DMS 273 (cell line): ENCODE measurements at regions not wholly inside any gene's neighbourhood (a gene's known extent, or its start where the extent isn't known, plus 50 kb on each side); places are given as distances from the start of the nearest gene placed in this dataset.

Source experiments
- DNase-seq: peaks from one replicate; lab custom pipeline; 2025; ENCODE audit not compliant: unreplicated experiment; lab: John Stamatoyannopoulos, UW

DNA sequence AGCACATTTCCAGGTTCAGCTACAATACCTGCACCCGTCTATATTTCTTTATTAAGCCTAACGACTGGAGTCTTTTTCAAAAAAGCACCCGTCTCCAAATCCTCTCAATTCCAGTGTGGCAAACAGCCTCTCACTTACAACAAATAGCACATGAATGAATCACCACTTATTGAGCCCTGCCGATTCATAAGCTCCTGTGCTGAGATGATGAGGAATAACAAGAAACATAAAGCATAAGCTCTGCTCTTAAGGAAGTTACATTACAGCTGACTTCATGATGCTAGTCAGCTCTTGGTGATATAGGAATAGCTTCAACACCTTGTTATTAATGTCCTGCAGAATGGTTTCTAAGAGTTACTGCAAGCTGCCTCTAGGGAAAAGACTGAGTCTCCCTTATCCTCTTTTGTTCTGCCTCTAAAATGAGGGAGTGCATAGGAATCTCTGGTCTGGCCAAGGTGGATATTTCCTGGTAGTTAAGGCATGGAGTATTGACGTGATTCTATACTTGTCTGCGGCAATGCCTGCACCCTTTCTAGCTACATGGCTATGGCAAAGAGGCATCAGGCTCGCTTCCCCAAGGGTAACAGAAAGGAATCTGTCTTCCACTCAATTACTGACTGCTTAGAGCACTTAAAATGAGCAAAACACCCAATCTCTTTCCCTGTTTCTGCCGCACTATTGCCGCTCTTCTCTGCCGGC lies 195.7 kb downstream of the KLF12 start:
- peak; percentile 4 for DNase-seq

DNA sequence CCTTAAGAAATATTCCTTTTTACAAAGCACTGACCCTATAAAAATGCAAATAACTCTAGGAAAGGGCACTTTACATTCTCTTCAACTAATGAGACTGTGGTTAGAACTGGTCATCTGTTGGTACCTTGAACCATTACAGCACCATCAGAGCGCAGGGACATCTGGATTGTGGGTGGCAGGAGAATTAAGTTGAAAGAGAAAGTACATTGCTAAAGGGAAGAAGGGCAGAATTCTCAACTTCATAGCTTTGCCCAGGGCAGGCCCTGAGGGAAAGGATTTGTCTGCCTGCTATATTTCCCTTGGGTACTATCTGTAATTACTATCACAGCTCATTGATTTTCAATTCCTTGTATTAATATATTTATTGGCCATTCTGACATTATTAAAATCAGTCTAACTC lies 196.8 kb downstream of the KLF12 start:
- DNase-seq, result peak; percentile 3

DNA sequence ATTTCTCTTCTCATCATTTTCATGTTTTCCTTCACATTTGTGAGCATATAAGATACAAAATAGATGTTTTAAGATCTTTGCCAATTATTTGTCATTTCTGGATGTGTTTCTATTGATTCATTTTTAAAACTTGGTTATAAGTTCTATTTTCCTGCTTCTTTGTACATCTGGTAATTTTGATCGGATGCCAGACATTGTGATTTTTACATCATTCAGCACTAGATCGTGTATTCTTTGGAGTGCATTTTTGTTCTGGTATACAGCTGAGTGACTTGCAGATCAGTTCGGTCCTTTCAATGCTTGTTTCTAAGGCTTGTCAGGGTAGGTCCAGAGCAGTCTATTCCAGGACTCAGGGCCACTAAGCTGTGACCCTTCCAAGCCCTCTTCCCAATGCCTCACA lies 198.2 kb downstream of the KLF12 start:
- DNase-seq, result no peak

- no peak for DNase-seq
Observed at GRCh38 chr13:73934771-73935170, 199.4 kb downstream of the KLF12 start.

DNA sequence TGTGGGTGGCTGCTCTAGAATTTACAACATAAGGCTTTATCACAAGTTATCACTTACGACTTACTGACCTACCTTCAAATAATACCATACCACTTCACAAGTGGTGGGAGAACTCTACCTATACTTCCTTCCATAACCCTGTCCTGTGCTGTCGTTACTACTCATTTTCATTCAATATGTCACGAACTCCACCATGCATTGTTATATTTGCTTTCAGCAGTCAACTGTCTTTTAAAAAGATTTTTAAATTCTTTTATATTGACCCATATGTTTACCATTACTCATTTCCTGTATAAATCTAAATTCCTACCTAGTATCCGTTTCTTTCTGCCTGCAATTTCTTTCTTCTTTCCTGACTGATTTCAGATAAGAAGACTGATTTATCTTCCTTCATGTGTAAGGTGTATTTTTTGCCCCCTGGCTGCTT lies 200.0 kb downstream of the KLF12 start:
- no peak for DNase-seq

DNA sequence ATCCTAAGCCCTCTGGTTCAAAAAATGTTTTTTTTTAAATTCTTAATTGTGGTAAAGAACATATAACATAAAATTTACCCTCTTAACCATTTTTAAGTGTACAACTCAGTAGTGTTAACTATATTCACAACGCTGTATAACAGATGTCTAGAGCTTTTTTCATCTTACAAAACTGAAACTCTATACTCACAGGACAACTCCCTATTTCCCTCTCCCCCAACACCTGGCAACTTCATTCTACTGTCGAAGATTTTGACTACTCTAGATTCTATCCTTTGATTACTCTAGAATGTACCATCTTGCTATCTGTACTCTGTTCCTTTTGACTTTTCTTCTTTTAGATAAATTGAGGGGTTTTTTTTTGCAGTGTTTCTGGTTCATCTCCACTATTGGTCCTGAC lies 200.4 kb downstream of the KLF12 start:
- peak; percentile 62 for DNase-seq

- DNase-seq, result no peak
Observed at GRCh38 chr13:73932091-73932490, 202.1 kb downstream of the KLF12 start.

DNA sequence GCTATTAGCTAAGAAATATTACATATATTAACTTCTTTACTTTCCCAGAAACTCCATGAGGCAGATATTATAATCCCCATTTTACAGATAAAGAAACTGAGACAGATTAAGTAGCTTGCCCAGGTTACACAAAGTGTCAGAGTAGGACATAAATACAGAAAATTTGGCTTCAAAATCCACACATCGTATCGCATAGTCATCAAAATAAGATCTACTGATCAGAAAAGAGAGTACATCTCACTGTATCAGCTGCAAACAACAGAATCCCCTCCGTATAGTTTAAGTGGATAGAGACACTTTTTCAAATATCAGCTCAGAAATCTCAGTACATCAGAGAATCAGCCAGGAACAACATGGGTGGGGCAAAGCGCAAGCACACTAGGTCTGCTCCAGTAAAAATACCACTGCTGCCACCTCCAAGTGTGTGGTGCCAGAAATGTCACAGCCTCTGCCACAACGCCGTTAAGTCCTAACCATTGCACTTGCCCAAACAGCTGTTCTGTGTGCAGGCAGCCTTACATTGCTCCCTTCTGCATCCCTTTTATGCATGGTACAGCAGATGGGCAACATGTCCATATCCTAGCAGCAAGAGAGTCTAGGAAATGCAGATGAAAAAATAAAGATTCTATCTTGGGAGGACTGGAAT lies 204.8 kb downstream of the KLF12 start:
- DNase-seq, result no peak

- DNase-seq, result no peak
Observed at GRCh38 chr13:73924607-73925006, 209.6 kb downstream of the KLF12 start.

DNA sequence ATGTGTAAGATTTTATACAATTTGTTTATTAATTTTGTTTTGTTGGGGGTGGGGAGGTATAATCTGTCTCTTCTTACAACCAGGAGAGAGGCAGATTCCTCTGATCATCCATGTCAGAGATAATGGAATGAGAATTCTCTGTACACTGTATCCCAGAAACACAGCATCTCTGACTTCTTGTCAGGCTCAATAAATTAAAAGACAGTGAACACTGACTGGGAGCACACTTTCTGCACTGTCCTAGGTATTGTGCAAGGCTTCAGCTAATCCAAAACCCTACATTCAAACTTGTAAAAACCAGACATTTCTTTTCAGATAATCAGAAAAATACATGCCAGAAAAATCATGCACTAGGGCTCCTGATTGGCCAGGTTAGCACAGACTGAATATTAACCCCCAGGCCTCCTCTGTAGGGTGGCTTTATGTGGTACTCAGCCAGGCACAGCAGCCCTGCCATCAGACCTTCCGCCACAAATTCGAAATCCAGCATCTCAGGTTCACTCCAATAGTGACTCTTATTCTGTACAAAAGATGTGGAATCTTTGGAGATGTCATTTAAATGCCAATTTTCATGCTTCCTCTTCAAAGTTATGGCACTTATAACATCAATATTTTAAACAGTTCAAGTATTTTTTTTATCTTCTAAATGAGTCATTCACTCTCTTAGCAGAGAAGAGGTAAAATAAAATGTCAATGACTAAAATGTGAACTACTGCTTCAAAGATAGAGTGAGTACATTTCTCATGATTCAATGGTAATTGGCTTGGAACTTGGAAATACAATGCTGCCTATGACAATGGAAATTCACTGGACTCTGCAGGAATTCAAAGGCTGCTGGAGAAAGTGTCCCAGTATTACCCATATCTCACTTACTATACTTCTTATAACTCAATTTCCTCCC lies 211.5 kb downstream of the KLF12 start:
- DNase-seq, result no peak

DNA sequence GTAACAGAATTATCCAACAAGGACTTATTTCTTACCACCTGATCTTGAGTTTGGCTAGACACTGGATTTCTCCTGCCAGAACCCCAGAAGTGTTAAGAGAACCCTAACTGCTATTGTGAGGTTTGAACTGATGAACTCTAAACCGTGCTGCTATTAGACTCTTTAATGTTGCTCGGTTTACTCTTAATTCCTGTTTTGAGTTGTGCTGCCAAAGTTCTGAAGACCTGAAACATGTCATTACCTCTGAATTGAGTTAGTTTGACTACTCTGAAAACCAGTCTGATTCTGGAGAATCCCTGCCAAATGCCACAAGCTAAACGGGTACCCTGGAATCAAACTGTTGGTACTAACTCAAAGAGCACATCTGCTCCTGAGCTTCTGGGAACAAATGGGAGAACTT lies 215.5 kb downstream of the KLF12 start:
- no peak for DNase-seq

- no peak for DNase-seq
Observed at GRCh38 chr13:73913751-73914518, 220.3 kb downstream of the KLF12 start.

- DNase-seq, result no peak
Observed at GRCh38 chr13:73913079-73913740, 221.0 kb downstream of the KLF12 start.

- no peak for DNase-seq
Observed at GRCh38 chr13:73911361-73911760, 222.8 kb downstream of the KLF12 start.

DNA sequence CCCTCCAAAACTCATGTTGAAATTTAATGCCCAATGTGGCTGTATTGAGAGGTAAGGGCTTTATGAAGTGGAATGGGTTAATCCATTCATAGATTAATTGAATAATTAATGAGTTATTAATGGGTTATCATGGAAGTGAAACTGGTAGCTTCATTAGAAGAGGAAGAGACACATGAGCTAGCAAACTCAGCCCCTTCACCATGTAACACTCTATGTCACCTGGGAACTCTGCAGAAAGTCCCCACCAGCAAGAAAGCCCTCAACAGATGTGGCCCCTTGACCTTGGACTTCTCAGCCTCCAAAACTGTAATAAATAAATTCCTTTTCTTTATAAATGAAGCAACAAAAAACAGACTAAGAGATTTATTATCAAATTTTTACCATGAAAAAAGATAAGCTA lies 223.5 kb downstream of the KLF12 start:
- no peak for DNase-seq

- no peak for DNase-seq
Observed at GRCh38 chr13:73908809-73909208, 225.4 kb downstream of the KLF12 start.

DNA sequence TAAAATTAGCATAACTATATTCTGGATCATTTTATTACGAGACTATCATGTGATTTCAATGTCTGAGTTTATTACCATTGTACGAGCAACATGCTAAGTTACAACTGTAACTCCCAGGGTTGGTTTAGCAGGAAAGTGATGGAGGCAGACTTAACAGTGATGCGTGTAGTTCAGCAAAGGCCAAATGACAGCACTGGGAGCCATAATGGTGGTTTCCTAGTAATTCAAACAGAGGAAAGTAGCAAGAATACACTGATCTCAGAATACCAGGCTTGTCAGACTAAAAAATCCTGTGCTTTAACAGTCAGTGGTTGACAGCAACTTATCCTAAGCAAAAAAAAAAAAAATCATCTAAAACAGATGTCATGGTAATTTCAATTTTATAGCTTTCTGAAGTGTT lies 229.6 kb downstream of the KLF12 start:
- DNase-seq, result no peak

DNA sequence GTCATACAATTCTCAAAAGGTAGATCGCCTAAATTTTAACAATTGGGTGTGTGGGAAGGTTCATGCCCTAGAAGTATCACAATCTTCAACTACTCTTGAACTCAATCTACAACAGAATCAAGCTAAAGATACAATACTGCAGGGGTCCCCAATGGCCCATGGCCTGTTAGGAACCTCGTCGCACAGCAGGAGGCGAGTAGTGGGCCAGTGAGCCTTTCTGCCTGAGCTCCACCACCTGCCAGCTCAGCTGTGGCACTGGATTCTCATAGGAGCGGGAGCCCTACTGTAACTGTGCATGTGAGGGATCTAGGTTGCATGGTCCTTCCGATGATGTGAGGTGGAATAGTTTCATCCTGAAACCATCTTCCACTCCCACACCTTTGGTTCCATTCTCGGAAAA lies 230.6 kb downstream of the KLF12 start:
- DNase-seq, result no peak

DNA sequence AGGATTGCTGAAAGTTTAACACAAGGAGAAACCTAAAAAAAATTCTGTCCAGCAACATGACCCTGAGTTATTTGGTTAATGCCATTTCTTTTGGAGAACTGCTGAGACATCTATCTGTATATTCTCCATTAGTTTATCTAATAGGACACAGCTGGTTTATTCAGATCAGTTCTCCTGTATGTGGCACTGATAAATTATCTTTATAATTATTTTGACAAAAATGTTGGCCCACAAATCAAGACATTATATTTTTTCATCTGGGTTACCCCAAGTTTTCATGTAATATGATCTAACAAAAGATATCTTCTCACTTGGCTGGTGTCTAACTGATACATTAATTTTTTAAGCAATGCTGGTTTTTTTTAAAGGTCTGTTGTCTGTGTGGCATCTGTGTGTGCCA lies 231.4 kb downstream of the KLF12 start:
- no peak for DNase-seq

GRCh38 chr13:73902296-73902695 lies 231.9 kb downstream of the KLF12 start:
- DNase-seq, result no peak
